CD14-positive monocyte (primary cell): ENCODE measurements at regions not wholly inside any gene's neighbourhood (a gene's known extent, or its start where the extent isn't known, plus 50 kb on each side); places are given as distances from the start of the nearest gene placed in this dataset.

Source experiments
- DNase-seq, 3 donors: peaks; one replicate each; pipeline ENCODE4 v3.0.0-alpha.2; 2011 to 2022
- H2AFZ ChIP-seq: 2 replicates; pipeline ENCODE4 v1.6.0; 2012; ENCODE audit warnings: mild to moderate bottlenecking, low read depth, low read length, inconsistent platforms; ENCODE audit not compliant: insufficient read depth, poor library complexity, severe bottlenecking
- H3K27ac ChIP-seq, 2 donors: 1 replicate in 1 of 2; 2 replicates in 1 of 2; pipeline ENCODE4 v1.5.1; 2012 to 2013; ENCODE audit warnings: low read length in 2 of 2, control low read depth in 1 of 2, inconsistent platforms in 1 of 2, low read depth in 1 of 2, mild to moderate bottlenecking in 1 of 2
- H3K27me3 ChIP-seq, 2 donors: one replicate each; pipeline versions ENCODE4 v1.6.0 to v1.6.1; 2011 to 2013; ENCODE audit warnings: low read length in 2 of 2; ENCODE audit not compliant: control insufficient read depth in 2 of 2, insufficient read depth in 2 of 2
- H3K36me3 ChIP-seq, 2 donors: replicated peaks in 1 of 2; 1 replicate in 1 of 2; 2 replicates in 1 of 2; pipeline versions ENCODE4 v1.5.1 to v1.6.1; 2012 to 2013; ENCODE audit warnings: low read length in 2 of 2, control low read depth in 1 of 2, inconsistent platforms in 1 of 2, mild to moderate bottlenecking in 1 of 2; ENCODE audit not compliant: insufficient read depth in 2 of 2, control insufficient read depth in 1 of 2
- H3K4me1 ChIP-seq, 2 donors: 1 replicate in 1 of 2; 2 replicates in 1 of 2; pipeline versions ENCODE4 v1.5.1 to v1.6.1; 2012 to 2013; ENCODE audit warnings: low read length in 2 of 2, control low read depth in 1 of 2, inconsistent platforms in 1 of 2, mild to moderate bottlenecking in 1 of 2, moderate library complexity in 1 of 2; ENCODE audit not compliant: insufficient read depth in 2 of 2, control insufficient read depth in 1 of 2
- H3K4me2 ChIP-seq: replicated peaks from 2 replicates; pipeline ENCODE3; 2012; ENCODE audit warnings: low read length, moderate library complexity, mild to moderate bottlenecking; ENCODE audit not compliant: poor library complexity, severe bottlenecking; ENCODE audit errors: extremely low read depth
- H3K4me3 ChIP-seq, 3 experiments: fragments of 200-600 bp in 1 of 3; sonication (generic) in 1 of 3; replicated peaks in 1 of 3; 1 replicate in 2 of 3; 2 replicates in 1 of 3; pipeline ENCODE4 v1.5.1; 2011 to 2013; ENCODE audit warnings: low read length in 3 of 3, mild to moderate bottlenecking in 3 of 3, control low read depth in 2 of 3, low read depth in 2 of 3, inconsistent platforms in 1 of 3, moderate library complexity in 1 of 3
- H3K79me2 ChIP-seq: 2 replicates; pipeline ENCODE4 v1.6.0; 2012; ENCODE audit warnings: mild to moderate bottlenecking, control low read depth, inconsistent platforms, low read length, moderate library complexity; ENCODE audit not compliant: insufficient read depth
- H3K9ac ChIP-seq: 2 replicates; pipeline ENCODE4 v1.6.0; 2017; ENCODE audit warnings: low read length, mild to moderate bottlenecking; ENCODE audit not compliant: insufficient read depth, poor library complexity, severe bottlenecking
- H3K9me3 ChIP-seq, 2 donors: replicated peaks in 1 of 2; 1 replicate in 1 of 2; 2 replicates in 1 of 2; pipeline versions ENCODE4 v1.5.1 to v1.6.1; 2012 to 2013; ENCODE audit warnings: low read length in 2 of 2, control low read depth in 1 of 2; ENCODE audit not compliant: control insufficient read depth in 1 of 2, insufficient read depth in 1 of 2
- H4K20me1 ChIP-seq: 2 replicates; pipeline ENCODE4 v1.6.0; 2012; ENCODE audit warnings: mild to moderate bottlenecking, low read length, control low read depth, moderate library complexity; ENCODE audit not compliant: insufficient read depth
- H3K27ac Mint-ChIP-seq, 7 donors: one replicate each; pipeline ENCODE4 v1.8.0; 2020; ENCODE audit warnings: mild to moderate bottlenecking in 7 of 7, mixed read lengths in 7 of 7, moderate library complexity in 6 of 7, inconsistent platforms in 2 of 7
- H3K27me3 Mint-ChIP-seq, 3 donors: one replicate each; pipeline ENCODE4 v1.8.0; 2021 to 2022; ENCODE audit warnings: low read depth in 3 of 3, mild to moderate bottlenecking in 3 of 3, mixed read lengths in 3 of 3, moderate library complexity in 3 of 3, inconsistent platforms in 1 of 3
- H3K36me3 Mint-ChIP-seq, 2 donors: one replicate each; pipeline ENCODE4 v1.8.0; 2020; ENCODE audit warnings: mixed read lengths in 2 of 2, inconsistent platforms in 1 of 2, mild to moderate bottlenecking in 1 of 2
- H3K4me1 Mint-ChIP-seq: one replicate; pipeline ENCODE4 v1.8.0; 2020; ENCODE audit warnings: mild to moderate bottlenecking, mixed read lengths
- H3K4me3 Mint-ChIP-seq, 2 donors: one replicate each; pipeline ENCODE4 v1.8.0; 2020; ENCODE audit warnings: mild to moderate bottlenecking in 2 of 2, mixed read lengths in 2 of 2, moderate library complexity in 1 of 2
- H3K9me3 Mint-ChIP-seq, 7 donors: one replicate each; pipeline ENCODE4 v1.8.0; 2020 to 2022; ENCODE audit warnings: mixed read lengths in 7 of 7, mild to moderate bottlenecking in 6 of 7, moderate library complexity in 6 of 7, inconsistent platforms in 2 of 7
- WGBS: methylation state at CpG from one replicate; pipeline ENCODE4 v1.1.5; 2013; ENCODE audit warnings: missing lambda C conversion rate; ENCODE audit not compliant: insufficient coverage; 5-methylcytosine and 5-hydroxymethylcytosine counted together
- intact Hi-C, 2 donors: fragments of 100-400 bp; cut with micrococcal nuclease; formaldehyde crosslinking; loops; one replicate each; pipeline versions ENCODE4 v1.15.0 to v1.15.1; 2023
- TF ChIP-seq, protein P1 (sequence below): fragments of 200-600 bp; IDR thresholded peaks from one replicate; pipeline ENCODE4 v1.8.0; 2022; ENCODE audit warnings: antibody characterized with exemption, mild to moderate bottlenecking

DNA sequence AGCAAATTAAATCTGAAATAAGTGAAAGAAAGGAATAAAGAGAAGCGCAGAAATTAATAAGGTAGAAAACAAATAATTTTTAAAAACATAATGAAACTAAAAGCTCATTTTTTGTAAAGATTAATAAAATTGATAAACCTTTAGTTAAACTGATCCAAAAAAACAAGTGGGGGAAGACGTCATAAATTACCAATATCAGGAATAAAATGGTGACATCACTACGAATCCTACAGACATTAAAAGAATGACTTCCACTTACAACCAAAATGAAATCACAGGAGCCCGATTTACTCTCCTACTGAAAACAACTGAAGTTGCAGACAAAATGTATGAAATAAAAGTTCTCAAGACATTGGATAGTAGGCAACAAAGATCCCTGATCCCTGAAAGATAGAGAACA lies 68.1 kb upstream of the IFFO2 start:
- Histone ChIP-seq H3K9me3 (no peaks in the 10 kb centered on the region), H3K4me2 (no peak overlapping the region), H3K27ac (no peak overlapping the region), H2AFZ (no peak overlapping the region), H3K4me3 (no peak overlapping the region), H3K9ac (no peak overlapping the region), H4K20me1 (no peaks in the 10 kb centered on the region), H3K36me3 (no peaks in the 10 kb centered on the region), H3K79me2 (no peaks in the 10 kb centered on the region), H3K4me1 (no peaks in the 10 kb centered on the region), H3K27me3 (peaks cover 3 to 13% of the 10 kb centered on the region in 2 donors)
- intact Hi-C loops = no loop called here
- TF ChIP-seq, protein P1, sequence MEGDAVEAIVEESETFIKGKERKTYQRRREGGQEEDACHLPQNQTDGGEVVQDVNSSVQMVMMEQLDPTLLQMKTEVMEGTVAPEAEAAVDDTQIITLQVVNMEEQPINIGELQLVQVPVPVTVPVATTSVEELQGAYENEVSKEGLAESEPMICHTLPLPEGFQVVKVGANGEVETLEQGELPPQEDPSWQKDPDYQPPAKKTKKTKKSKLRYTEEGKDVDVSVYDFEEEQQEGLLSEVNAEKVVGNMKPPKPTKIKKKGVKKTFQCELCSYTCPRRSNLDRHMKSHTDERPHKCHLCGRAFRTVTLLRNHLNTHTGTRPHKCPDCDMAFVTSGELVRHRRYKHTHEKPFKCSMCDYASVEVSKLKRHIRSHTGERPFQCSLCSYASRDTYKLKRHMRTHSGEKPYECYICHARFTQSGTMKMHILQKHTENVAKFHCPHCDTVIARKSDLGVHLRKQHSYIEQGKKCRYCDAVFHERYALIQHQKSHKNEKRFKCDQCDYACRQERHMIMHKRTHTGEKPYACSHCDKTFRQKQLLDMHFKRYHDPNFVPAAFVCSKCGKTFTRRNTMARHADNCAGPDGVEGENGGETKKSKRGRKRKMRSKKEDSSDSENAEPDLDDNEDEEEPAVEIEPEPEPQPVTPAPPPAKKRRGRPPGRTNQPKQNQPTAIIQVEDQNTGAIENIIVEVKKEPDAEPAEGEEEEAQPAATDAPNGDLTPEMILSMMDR = no peak
- H3K36me3 Mint-ChIP-seq = no peaks in the 10 kb centered on the region
- no peak overlapping the region for H3K27ac Mint-ChIP-seq
- no peak for DNase-seq
- H3K9me3 Mint-ChIP-seq = peaks cover 0 to 6% (median 2%) of the 10 kb centered on the region in 7 donors
- H3K27me3 Mint-ChIP-seq = peaks cover 19 to 41% (median 19%) of the 10 kb centered on the region in 3 donors
- whole genome bisulfite sequencing = 100% methylated on average over 1 of the region's 4 CpGs
- peak overlapping the region in 1 of 2 donors; percentile 30 for H3K4me3 Mint-ChIP-seq
- H3K4me1 Mint-ChIP-seq = no peaks in the 10 kb centered on the region

DNA sequence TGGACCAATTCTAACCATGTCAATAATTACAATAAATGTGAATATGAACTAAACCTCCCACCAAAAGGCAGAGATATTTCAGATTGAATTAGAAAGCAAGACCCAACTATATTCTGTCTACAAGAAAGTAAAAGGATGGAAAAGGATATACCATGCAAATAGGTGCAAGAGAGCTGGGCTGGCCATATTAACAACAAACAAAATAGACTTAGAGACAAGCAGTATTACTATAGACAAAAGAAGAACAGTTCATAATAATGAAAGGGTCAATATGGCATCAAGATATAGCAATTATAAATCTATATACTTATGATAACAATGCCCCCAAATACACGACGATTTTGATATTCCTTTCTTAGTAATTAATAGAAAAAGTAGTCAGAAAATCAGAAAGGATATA lies 67.3 kb upstream of the IFFO2 start:
- WGBS = no CpG with 5 or more reads among the region's 2 CpGs
- no peaks in the 10 kb centered on the region for H3K36me3 ChIP-seq

More for the DNA sequence above, 67.3 kb upstream of the IFFO2 start:
- no peaks in the 10 kb centered on the region for H4K20me1 ChIP-seq
- no peak for DNase-seq
- no peaks in the 10 kb centered on the region for H3K9me3 ChIP-seq
- no peaks in the 10 kb centered on the region for H3K79me2 ChIP-seq
- Mint-ChIP-seq H3K27me3 (peaks cover 15 to 35% (median 18%) of the 10 kb centered on the region in 3 donors), H3K9me3 (peaks cover 0 to 6% (median 2%) of the 10 kb centered on the region in 7 donors), H3K27ac (no peak overlapping the region), H3K36me3 (no peaks in the 10 kb centered on the region), H3K4me3 (no peak overlapping the region), H3K4me1 (no peaks in the 10 kb centered on the region)
- H3K4me1 ChIP-seq = no peaks in the 10 kb centered on the region
- no peak overlapping the region for H3K27ac ChIP-seq
- no peak overlapping the region for H3K4me2 ChIP-seq
- peaks cover 3 to 13% of the 10 kb centered on the region in 2 donors for H3K27me3 ChIP-seq
- H3K9ac ChIP-seq = no peak overlapping the region
- intact Hi-C loops = no loop called here
- TF ChIP-seq, protein P1 = no peak
- H2AFZ ChIP-seq = no peak overlapping the region
- H3K4me3 ChIP-seq = no peak overlapping the region
